Fibroblast of pulmonary artery (primary cell): ENCODE measurements at regions not wholly inside any gene's neighbourhood (a gene's known extent, or its start where the extent isn't known, plus 50 kb on each side); places are given as distances from the start of the nearest gene placed in this dataset.
A peak's percentile ranks its signal among the peaks of the same experiment; 100 is the strongest.

Source experiments
- DNase-seq: peaks from one replicate; pipeline ENCODE4 v3.0.0-alpha.2; 2010; ENCODE audit warnings: low read depth
- H3K4me3 ChIP-seq: replicated peaks from 2 replicates; pipeline ENCODE4 v1.5.1; 2011; ENCODE audit warnings: low read depth, mild to moderate bottlenecking, control low read depth, low read length, moderate library complexity
- CTCF ChIP-seq: IDR thresholded peaks from 2 replicates; pipeline ENCODE4 v1.5.1; 2011; ENCODE audit warnings: mild to moderate bottlenecking, control low read depth, low read length, inconsistent platforms; ENCODE audit errors: missing control alignments

- no peak overlapping the region for H3K4me3 ChIP-seq
- DNase-seq, result no peak
- TF ChIP-seq CTCF, result no peak
These were observed 215.3 kb downstream of the BRINP2 start for GRCh38 chr1:177385760-177386698.

GRCh38 chr1:177384461-177384860 is 213.7 kb downstream of the BRINP2 start:
- peak; percentile 0 for DNase-seq
- no peak for TF ChIP-seq CTCF
- H3K4me3 ChIP-seq, result no peak overlapping the region

- no peak for TF ChIP-seq CTCF
- H3K4me3 ChIP-seq, result no peak overlapping the region
- DNase-seq, result no peak
These were observed 213.0 kb downstream of the BRINP2 start for GRCh38 chr1:177383715-177384114.

GRCh38 chr1:177377866-177378265 is 207.1 kb downstream of the BRINP2 start:
- TF ChIP-seq CTCF, result no peak
- no peak for DNase-seq
- H3K4me3 ChIP-seq, result no peak overlapping the region

GRCh38 chr1:177368255-177368654 is 197.5 kb downstream of the BRINP2 start:
- TF ChIP-seq CTCF, result no peak
- peak; percentile 1 for DNase-seq
- H3K4me3 ChIP-seq, result no peak overlapping the region

- no peak for DNase-seq
- H3K4me3 ChIP-seq, result no peak overlapping the region
- TF ChIP-seq CTCF, result no peak
These were observed 195.3 kb downstream of the BRINP2 start for GRCh38 chr1:177366091-177366490.

GRCh38 chr1:177360791-177361190 is 190.0 kb downstream of the BRINP2 start:
- TF ChIP-seq CTCF, result no peak
- H3K4me3 ChIP-seq, result no peak overlapping the region
- DNase-seq, result no peak
